B cell (primary cell): ENCODE measurements at regions not wholly inside any gene's neighbourhood (a gene's known extent, or its start where the extent isn't known, plus 50 kb on each side); places are given as distances from the start of the nearest gene placed in this dataset.

ENCODE experiments used
- ATAC-seq: fragments of 200-7000 bp; cut with Tn5 transposase; one replicate; pipeline ENCODE4 v1.10.0; 2021; ENCODE audit warnings: low read depth, mild to moderate bottlenecking, moderate number of reproducible peaks, moderate library complexity
- CTCF ChIA-PET: fragments of 350-600 bp; sonication (Branson Sonifier 250); formaldehyde crosslinking; loops from one replicate; lab custom pipeline; 2021; ENCODE audit warnings: antibody characterized with exemption, inconsistent platforms; lab: Charles Lee
- POLR2A ChIA-PET: fragments of 350-600 bp; sonication (Branson Sonifier 250); formaldehyde crosslinking; loops from one replicate; lab custom pipeline; 2021; ENCODE audit warnings: antibody characterized with exemption; lab: Charles Lee
- DNase-seq: peaks from one replicate; pipeline ENCODE4 v3.0.0; 2013
- H2AFZ ChIP-seq: 2 replicates; pipeline ENCODE4 v1.6.1; 2012; ENCODE audit warnings: mild to moderate bottlenecking, low read depth, low read length; ENCODE audit not compliant: insufficient read depth, poor library complexity, severe bottlenecking
- H3K27ac ChIP-seq, 2 donors: 1 replicate in 1 of 2; 2 replicates in 1 of 2; pipeline ENCODE4 v1.5.1; 2012 to 2013; ENCODE audit warnings: low read length in 2 of 2, mild to moderate bottlenecking in 2 of 2, moderate library complexity in 1 of 2
- H3K27me3 ChIP-seq, 4 experiments: fragments of 200-600 bp in 1 of 4; sonication (generic) in 1 of 4; replicated peaks in 1 of 4; 1 replicate in 2 of 4; 2 replicates in 2 of 4; pipeline versions ENCODE4 v1.6.1 to v1.7.0; 2013 to 2016; ENCODE audit warnings: low read length in 3 of 4, mild to moderate bottlenecking in 2 of 4, mixed read lengths in 1 of 4, moderate library complexity in 1 of 4; ENCODE audit not compliant: insufficient read depth in 4 of 4, control insufficient read depth in 3 of 4; ENCODE audit errors: control extremely low read depth in 1 of 4
- H3K36me3 ChIP-seq, 2 experiments: replicated peaks in 1 of 2; 1 replicate in 1 of 2; 2 replicates in 1 of 2; pipeline versions ENCODE4 v1.6.1 to v1.7.1; 2013; ENCODE audit warnings: low read length in 1 of 2; ENCODE audit not compliant: insufficient read depth in 2 of 2, control insufficient read depth in 1 of 2; ENCODE audit errors: control extremely low read depth in 1 of 2, extremely low read depth in 1 of 2
- H3K4me1 ChIP-seq, 2 donors: fragments of 200-600 bp in 1 of 2; sonication (generic) in 1 of 2; 1 replicate in 1 of 2; 2 replicates in 1 of 2; pipeline versions ENCODE4 v1.5.1 to v1.6.1; 2013 to 2017; ENCODE audit warnings: low read length in 2 of 2; ENCODE audit not compliant: control insufficient read depth in 2 of 2, insufficient read depth in 2 of 2
- H3K4me2 ChIP-seq: replicated peaks from 2 replicates; pipeline ENCODE3; 2012; ENCODE audit warnings: mild to moderate bottlenecking, low read depth, low read length; ENCODE audit not compliant: poor library complexity, severe bottlenecking
- H3K4me3 ChIP-seq, 5 experiments: fragments of 200-600 bp in 1 of 5; sonication (generic) in 1 of 5; 1 replicate in 3 of 5; 2 replicates in 2 of 5; pipeline versions ENCODE4 v1.5.1 to v1.7.0; 2011 to 2016; ENCODE audit warnings: low read length in 4 of 5, mild to moderate bottlenecking in 4 of 5, low read depth in 2 of 5, control low read depth in 1 of 5, moderate library complexity in 1 of 5; ENCODE audit not compliant: insufficient read depth in 1 of 5; ENCODE audit errors: control extremely low read depth in 1 of 5, extremely low read depth in 1 of 5
- H3K79me2 ChIP-seq: fragments of 200-600 bp; sonication (generic); one replicate; pipeline ENCODE4 v1.6.0; 2016; ENCODE audit warnings: low read length; ENCODE audit not compliant: control insufficient read depth, insufficient read depth
- H3K9ac ChIP-seq: fragments of 200-600 bp; sonication (generic); 2 replicates; pipeline ENCODE4 v1.6.1; 2017; ENCODE audit warnings: mild to moderate bottlenecking, low read length, moderate library complexity
- H3K9me3 ChIP-seq, 3 donors: one replicate each; pipeline versions ENCODE4 v1.6.1 to v1.7.1; 2013; ENCODE audit warnings: low read length in 2 of 3; ENCODE audit not compliant: control insufficient read depth in 2 of 3, insufficient read depth in 1 of 3; ENCODE audit errors: control extremely low read depth in 1 of 3
- H4K20me1 ChIP-seq: 2 replicates; pipeline ENCODE4 v1.6.0; 2012; ENCODE audit warnings: mild to moderate bottlenecking, low read length; ENCODE audit not compliant: insufficient read depth, control insufficient read depth, poor library complexity, severe bottlenecking
- H3K27ac Mint-ChIP-seq: one replicate; pipeline ENCODE4 v1.8.0; 2021; ENCODE audit warnings: mixed read lengths
- H3K27me3 Mint-ChIP-seq: one replicate; pipeline ENCODE4 v1.8.0; 2021; ENCODE audit warnings: mixed read lengths
- H3K4me1 Mint-ChIP-seq: one replicate; pipeline ENCODE4 v1.8.0; 2021; ENCODE audit warnings: mixed read lengths
- H3K4me3 Mint-ChIP-seq: one replicate; pipeline ENCODE4 v1.8.0; 2021; ENCODE audit warnings: mixed read lengths
- H3K9me3 Mint-ChIP-seq: one replicate; pipeline ENCODE4 v1.8.0; 2022; ENCODE audit warnings: mixed read lengths; ENCODE audit not compliant: insufficient read depth
- EZH2 ChIP-seq: IDR thresholded peaks from 2 replicates; pipeline ENCODE4 v1.6.1; 2012; ENCODE audit warnings: borderline replicate concordance, low read depth, mild to moderate bottlenecking, moderate library complexity, low read length; ENCODE audit not compliant: insufficient read depth, poor library complexity, severe bottlenecking
- WGBS: methylation state at CpG from one replicate; pipeline ENCODE4 v1.1.5; 2013; ENCODE audit warnings: missing lambda C conversion rate; ENCODE audit not compliant: insufficient coverage; 5-methylcytosine and 5-hydroxymethylcytosine counted together
- intact Hi-C: fragments of 100-400 bp; cut with micrococcal nuclease; formaldehyde crosslinking; loops from one replicate; pipeline ENCODE4 v1.10.0; 2022
- TF ChIP-seq, protein P1 (sequence below): fragments of 200-600 bp; IDR thresholded peaks from one replicate; pipeline ENCODE4 v1.8.0; 2022; ENCODE audit warnings: antibody characterized with exemption, mild to moderate bottlenecking

DNA sequence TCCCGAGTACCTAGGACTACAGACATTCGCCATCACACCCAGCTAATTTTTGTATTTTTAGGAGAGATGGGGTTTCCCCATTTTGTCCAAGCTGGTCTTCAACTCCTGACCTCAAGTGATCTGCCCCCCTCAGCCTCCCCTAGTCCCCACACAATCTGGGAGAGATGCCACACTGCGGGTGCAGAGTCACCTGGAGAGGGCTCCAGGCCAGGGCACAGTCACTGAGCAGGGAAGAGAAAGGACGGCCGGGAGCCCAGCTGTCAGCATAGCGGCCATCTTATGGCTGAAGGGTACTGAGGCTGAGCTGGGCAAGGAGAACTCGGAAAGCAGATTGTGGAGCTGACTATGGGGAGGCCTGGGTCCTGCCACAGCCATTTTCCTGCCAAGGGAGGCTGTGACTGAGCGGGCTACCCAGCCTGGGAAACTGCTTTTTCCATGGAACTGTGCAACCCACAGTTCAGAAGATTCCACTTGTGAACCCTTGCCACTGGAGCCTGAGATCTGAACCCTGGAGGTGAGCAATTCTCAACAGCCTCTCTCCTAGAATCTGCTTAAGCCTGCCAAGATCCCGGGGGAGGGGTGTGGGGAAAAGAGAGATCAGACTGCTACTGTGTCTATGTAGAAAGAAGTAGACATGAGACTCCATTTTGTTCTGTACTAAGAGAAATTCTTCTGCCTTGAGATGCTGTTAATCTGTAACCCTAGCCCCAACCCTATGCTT, 109.2 kb downstream of the ZNF486 start:
- Mint-ChIP-seq H3K27me3 (no peaks in the 10 kb centered on the region), H3K4me1 (peaks cover 51% of the 10 kb centered on the region), H3K27ac (peak overlapping the region; percentile 26), H3K4me3 (no peak overlapping the region), H3K9me3 (peaks cover 3% of the 10 kb centered on the region)
- ATAC-seq = no peak
- intact Hi-C loops = no loop called here
- no peak overlapping the region for H3K9ac ChIP-seq
- no peaks in the 10 kb centered on the region for H3K27me3 ChIP-seq
- peaks cover 20 to 34% of the 10 kb centered on the region in 2 donors for H3K4me1 ChIP-seq
- H3K79me2 ChIP-seq = no peaks in the 10 kb centered on the region
- no peak overlapping the region for H3K27ac ChIP-seq
- no peak overlapping the region for H2AFZ ChIP-seq
- TF ChIP-seq, protein P1, sequence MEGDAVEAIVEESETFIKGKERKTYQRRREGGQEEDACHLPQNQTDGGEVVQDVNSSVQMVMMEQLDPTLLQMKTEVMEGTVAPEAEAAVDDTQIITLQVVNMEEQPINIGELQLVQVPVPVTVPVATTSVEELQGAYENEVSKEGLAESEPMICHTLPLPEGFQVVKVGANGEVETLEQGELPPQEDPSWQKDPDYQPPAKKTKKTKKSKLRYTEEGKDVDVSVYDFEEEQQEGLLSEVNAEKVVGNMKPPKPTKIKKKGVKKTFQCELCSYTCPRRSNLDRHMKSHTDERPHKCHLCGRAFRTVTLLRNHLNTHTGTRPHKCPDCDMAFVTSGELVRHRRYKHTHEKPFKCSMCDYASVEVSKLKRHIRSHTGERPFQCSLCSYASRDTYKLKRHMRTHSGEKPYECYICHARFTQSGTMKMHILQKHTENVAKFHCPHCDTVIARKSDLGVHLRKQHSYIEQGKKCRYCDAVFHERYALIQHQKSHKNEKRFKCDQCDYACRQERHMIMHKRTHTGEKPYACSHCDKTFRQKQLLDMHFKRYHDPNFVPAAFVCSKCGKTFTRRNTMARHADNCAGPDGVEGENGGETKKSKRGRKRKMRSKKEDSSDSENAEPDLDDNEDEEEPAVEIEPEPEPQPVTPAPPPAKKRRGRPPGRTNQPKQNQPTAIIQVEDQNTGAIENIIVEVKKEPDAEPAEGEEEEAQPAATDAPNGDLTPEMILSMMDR = no peak
- no peak for TF ChIP-seq EZH2
- no peak for DNase-seq
- H4K20me1 ChIP-seq = no peaks in the 10 kb centered on the region
- no peak overlapping the region for H3K4me3 ChIP-seq
- no peaks in the 10 kb centered on the region for H3K36me3 ChIP-seq
- POLR2A ChIA-PET = interaction anchor here (0.6 kb wide), 1 partner anchor 238 kb away, joined by 4 read pairs; no protein-coding TSS in a partner anchor
- H3K9me3 ChIP-seq = peaks cover 0 to 10% (median 0%) of the 10 kb centered on the region in 3 donors
- H3K4me2 ChIP-seq = no peak overlapping the region
- CTCF ChIA-PET = interaction anchor here (1.3 to 2.6 kb wide), 2 partner anchors 29 to 279 kb away, joined by 4 to 15 read pairs; no protein-coding TSS in a partner anchor
- 96% methylated on average over 6 of the region's 9 CpGs for WGBS

DNA sequence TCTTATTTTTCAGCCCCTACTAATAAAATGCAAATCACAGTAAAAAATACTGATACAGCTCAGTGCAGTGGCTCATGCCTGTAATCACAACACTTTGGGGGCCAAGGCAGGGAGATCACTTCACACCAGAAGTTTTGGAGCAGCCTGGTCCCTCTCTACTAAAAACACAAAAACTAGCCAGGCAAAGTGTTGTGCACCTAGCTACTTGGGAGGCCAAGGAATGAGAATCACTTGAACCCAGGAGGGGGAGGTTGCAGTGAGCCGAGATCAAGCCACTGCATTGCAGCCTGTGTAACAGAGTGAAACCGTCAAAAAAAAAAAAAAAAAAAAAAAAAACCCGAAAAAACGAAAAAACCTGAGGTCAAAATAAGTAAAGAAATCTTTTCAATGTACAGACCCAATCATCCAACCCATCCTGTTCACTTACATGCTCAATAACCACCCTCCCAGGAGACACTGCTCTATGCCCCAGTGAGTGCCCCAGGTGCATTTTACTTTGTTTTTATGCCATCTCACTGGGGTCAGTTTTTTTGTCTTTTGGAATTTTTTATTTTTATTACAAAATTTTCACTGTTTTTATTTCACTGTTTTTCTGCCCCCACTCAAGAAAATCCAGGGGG, 107.0 kb downstream of the ZNF486 start:
- CTCF ChIA-PET = interaction anchor here (0.7 to 2.6 kb wide), 5 partner anchors 11 to 280 kb away, joined by 3 to 15 read pairs (median 5); no protein-coding TSS in a partner anchor
- Histone ChIP-seq H2AFZ (no peak overlapping the region), H4K20me1 (no peaks in the 10 kb centered on the region), H3K9ac (no peak overlapping the region), H3K27me3 (no peaks in the 10 kb centered on the region), H3K4me1 (peaks cover 21 to 36% of the 10 kb centered on the region in 2 donors), H3K79me2 (no peaks in the 10 kb centered on the region), H3K27ac (no peak overlapping the region), H3K9me3 (peaks cover 0 to 10% (median 0%) of the 10 kb centered on the region in 3 donors), H3K4me2 (peak overlapping the region; percentile 25), H3K36me3 (no peaks in the 10 kb centered on the region), H3K4me3 (peak overlapping the region in 1 of 5 experiments; percentile 3)
- peaks cover 3% of the 10 kb centered on the region for H3K9me3 Mint-ChIP-seq
- intact Hi-C loops = loop anchor here (5.0 kb wide), 1 partner anchor 37 kb away; no protein-coding TSS in a partner anchor
- H3K4me1 Mint-ChIP-seq = peaks cover 51% of the 10 kb centered on the region
- TF ChIP-seq EZH2 = no peak
- TF ChIP-seq, protein P1 = no peak
- H3K27ac Mint-ChIP-seq = peak overlapping the region; percentile 68
- ATAC-seq (peak; percentile 68), DNase-seq (peak; percentile 27)
- WGBS = no CpG with 5 or more reads among the region's 4 CpGs
- POLR2A ChIA-PET = interaction anchor here (0.7 kb wide), 1 partner anchor 35 kb away, joined by 3 read pairs; no protein-coding TSS in a partner anchor
- peak overlapping the region; percentile 26 for H3K4me3 Mint-ChIP-seq
- no peaks in the 10 kb centered on the region for H3K27me3 Mint-ChIP-seq
